ENCODE measurements at regions not wholly inside any gene's neighbourhood (a gene's known extent, or its start where the extent isn't known, plus 50 kb on each side); places are given as distances from the start of the nearest gene placed in this dataset.

- TF ChIP-seq RELA (CRISPR knock-in tag; IDR thresholded peaks at IDR 0.05; ENCODE audit: borderline replicate concordance) (no peak), USF1 (CRISPR knock-in tag; IDR thresholded peaks at IDR 0.05) (no peak), CTCF (IDR thresholded peaks at IDR 0.05) (no peak), NR3C1 (CRISPR knock-in tag; conservative IDR thresholded peaks at IDR 0.05; ENCODE audit: low read depth) (no peak), MAX (CRISPR knock-in tag; IDR thresholded peaks at IDR 0.05) (no peak), SP1 (CRISPR knock-in tag; conservative IDR thresholded peaks at IDR 0.05) (no peak), CREM (CRISPR knock-in tag; IDR thresholded peaks at IDR 0.05) (no peak)
These were observed 798.5 kb downstream of the TRIB2 start for GRCh38 chr2:13515254-13515653.

All from WTC11 (cell line).